ENCODE measurements at regions not wholly inside any gene's neighbourhood (a gene's known extent, or its start where the extent isn't known, plus 50 kb on each side); places are given as distances from the start of the nearest gene placed in this dataset.

GRCh38 chr10:37476285-37476684, 350.9 kb downstream of the ANKRD30A start:
- WGBS, 3 donors = 22 to 32% (median 25%) methylated on average over 1 of the region's 1 CpG
- DNase-seq = no peak
- intact Hi-C loops (cut with DNase I) = no loop called here
- Histone ChIP-seq H3K27ac (no peak overlapping the region), H3K36me3 (ENCODE audit: insufficient read depth in 1 of 2, low read depth in 1 of 2) (no peaks in the 10 kb centered on the region), H3K27me3 (ENCODE audit: insufficient read depth in 3 of 3, low read length in 2 of 3) (no peaks in the 10 kb centered on the region), H3K9me3 (no peaks in the 10 kb centered on the region), H3K4me3 (no peak overlapping the region), H3K4me1 (no peaks in the 10 kb centered on the region)
- TF ChIP-seq, protein P1, sequence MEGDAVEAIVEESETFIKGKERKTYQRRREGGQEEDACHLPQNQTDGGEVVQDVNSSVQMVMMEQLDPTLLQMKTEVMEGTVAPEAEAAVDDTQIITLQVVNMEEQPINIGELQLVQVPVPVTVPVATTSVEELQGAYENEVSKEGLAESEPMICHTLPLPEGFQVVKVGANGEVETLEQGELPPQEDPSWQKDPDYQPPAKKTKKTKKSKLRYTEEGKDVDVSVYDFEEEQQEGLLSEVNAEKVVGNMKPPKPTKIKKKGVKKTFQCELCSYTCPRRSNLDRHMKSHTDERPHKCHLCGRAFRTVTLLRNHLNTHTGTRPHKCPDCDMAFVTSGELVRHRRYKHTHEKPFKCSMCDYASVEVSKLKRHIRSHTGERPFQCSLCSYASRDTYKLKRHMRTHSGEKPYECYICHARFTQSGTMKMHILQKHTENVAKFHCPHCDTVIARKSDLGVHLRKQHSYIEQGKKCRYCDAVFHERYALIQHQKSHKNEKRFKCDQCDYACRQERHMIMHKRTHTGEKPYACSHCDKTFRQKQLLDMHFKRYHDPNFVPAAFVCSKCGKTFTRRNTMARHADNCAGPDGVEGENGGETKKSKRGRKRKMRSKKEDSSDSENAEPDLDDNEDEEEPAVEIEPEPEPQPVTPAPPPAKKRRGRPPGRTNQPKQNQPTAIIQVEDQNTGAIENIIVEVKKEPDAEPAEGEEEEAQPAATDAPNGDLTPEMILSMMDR (IDR thresholded peaks at IDR 0.05) = no peak
- ATAC-seq = no peak

DNA sequence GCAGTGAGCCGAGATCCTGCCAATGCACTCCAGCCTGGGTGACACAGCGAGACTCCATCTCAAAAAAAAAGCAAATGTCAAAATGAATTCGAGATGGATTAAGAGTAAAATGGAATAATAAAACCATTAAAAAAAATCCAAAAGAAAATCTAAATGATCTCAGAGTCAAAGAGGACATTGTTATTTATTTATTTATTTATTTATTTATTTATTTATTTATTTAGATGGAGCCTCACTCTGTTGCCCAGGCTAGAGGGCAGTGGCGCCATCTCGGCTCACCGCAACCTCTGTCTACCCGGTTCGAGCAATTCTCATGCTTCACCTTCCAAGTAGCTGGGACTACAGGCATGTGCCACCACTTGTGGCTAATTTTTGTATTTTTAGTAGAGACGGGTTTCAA, 349.2 kb downstream of the ANKRD30A start:
- ATAC-seq (no peak), DNase-seq (no peak)
- intact Hi-C loops (cut with DNase I) = no loop called here
- Histone ChIP-seq H3K4me1 (no peaks in the 10 kb centered on the region), H3K27me3 (ENCODE audit: insufficient read depth in 3 of 3, low read length in 2 of 3) (no peaks in the 10 kb centered on the region), H3K27ac (no peak overlapping the region), H3K4me3 (no peak overlapping the region), H3K36me3 (ENCODE audit: insufficient read depth in 1 of 2, low read depth in 1 of 2) (no peaks in the 10 kb centered on the region), H3K9me3 (no peaks in the 10 kb centered on the region)
- WGBS, 3 donors = 73 to 89% (median 81%) methylated on average over 9 of the region's 9 CpGs
- TF ChIP-seq, protein P1 (IDR thresholded peaks at IDR 0.05) = no peak

- Histone ChIP-seq H3K27ac (no peak overlapping the region), H3K36me3 (ENCODE audit: insufficient read depth in 1 of 2, low read depth in 1 of 2) (no peaks in the 10 kb centered on the region), H3K9me3 (no peaks in the 10 kb centered on the region), H3K27me3 (ENCODE audit: insufficient read depth in 3 of 3, low read length in 2 of 3) (no peaks in the 10 kb centered on the region), H3K4me3 (no peak overlapping the region), H3K4me1 (no peaks in the 10 kb centered on the region)
- intact Hi-C loops (cut with DNase I) = no loop called here
- TF ChIP-seq, protein P1 (IDR thresholded peaks at IDR 0.05) = no peak
- no peak for DNase-seq
- ATAC-seq = no peak
- WGBS, 3 donors = 91 to 95% (median 92%) methylated on average over 4 of the region's 4 CpGs
Observed at GRCh38 chr10:37473906-37474305, 348.5 kb downstream of the ANKRD30A start.

DNA sequence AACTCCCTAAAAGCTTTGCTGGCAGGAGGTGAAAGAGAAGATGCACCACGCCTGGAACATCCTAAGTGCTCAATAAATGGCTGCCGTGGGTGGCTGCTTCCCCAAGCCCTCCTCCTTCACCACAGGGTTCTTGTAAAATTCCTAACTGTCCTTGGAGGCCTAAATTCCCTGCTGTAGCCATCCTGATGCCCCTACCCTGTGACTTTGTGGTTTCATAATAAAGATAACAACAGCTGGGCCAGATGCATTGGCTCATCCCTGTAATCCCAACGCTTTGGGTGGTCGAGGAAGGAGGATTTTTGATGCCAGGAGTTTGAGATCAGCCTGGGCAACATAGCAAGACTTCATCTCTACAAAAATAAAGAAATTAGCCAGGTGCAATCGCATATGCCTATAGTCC, 341.8 kb downstream of the ANKRD30A start:
- intact Hi-C loops (cut with DNase I) = no loop called here
- ATAC-seq = no peak

DNA sequence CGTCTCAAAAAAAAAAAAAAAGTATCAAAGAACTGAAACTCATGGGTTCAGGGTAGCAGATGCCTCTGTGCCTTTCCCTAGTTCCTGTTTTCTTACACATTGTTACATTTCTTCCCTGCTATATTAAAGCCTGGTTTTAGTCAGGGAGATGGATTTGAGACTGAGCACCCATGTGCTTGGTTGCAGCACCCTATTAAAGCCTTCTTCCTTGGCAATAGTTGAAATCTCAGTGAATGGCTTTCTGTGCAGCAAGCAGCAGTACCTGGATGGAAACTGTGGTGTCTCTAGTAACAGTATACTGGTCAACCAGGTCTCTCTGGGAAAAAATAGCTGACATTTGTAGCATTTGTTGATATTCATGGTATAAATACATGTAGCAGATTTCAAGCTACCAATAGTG, 331.1 kb downstream of the ANKRD30A start:
- no peak overlapping the region for H3K4me3 ChIP-seq
- H3K9me3 ChIP-seq = no peaks in the 10 kb centered on the region
- TF ChIP-seq, protein P1 (IDR thresholded peaks at IDR 0.05) = no peak
- no peaks in the 10 kb centered on the region for H3K4me1 ChIP-seq
- intact Hi-C loops (cut with DNase I) = no loop called here
- H3K27ac ChIP-seq = no peak overlapping the region
- ATAC-seq = no peak
- no peaks in the 10 kb centered on the region for H3K36me3 ChIP-seq (ENCODE audit: insufficient read depth in 1 of 2, low read depth in 1 of 2)
- WGBS, 3 donors = 89 to 100% (median 100%) methylated on average over 1 of the region's 1 CpG
- H3K27me3 ChIP-seq (ENCODE audit: insufficient read depth in 3 of 3, low read length in 2 of 3) = no peaks in the 10 kb centered on the region
- DNase-seq = no peak

More for the DNA sequence above, 341.8 kb downstream of the ANKRD30A start:
- Histone ChIP-seq H3K36me3 (ENCODE audit: insufficient read depth in 1 of 2, low read depth in 1 of 2) (no peaks in the 10 kb centered on the region), H3K9me3 (no peaks in the 10 kb centered on the region), H3K4me1 (no peaks in the 10 kb centered on the region), H3K4me3 (no peak overlapping the region), H3K27me3 (ENCODE audit: insufficient read depth in 3 of 3, low read length in 2 of 3) (no peaks in the 10 kb centered on the region), H3K27ac (no peak overlapping the region)
- 57 to 68% (median 64%) methylated on average over 5 of the region's 5 CpGs for WGBS, 3 donors
- DNase-seq = no peak
- TF ChIP-seq, protein P1 (IDR thresholded peaks at IDR 0.05) = no peak
